ENCODE measurements at regions not wholly inside any gene's neighbourhood (a gene's known extent, or its start where the extent isn't known, plus 50 kb on each side); places are given as distances from the start of the nearest gene placed in this dataset.

DNA sequence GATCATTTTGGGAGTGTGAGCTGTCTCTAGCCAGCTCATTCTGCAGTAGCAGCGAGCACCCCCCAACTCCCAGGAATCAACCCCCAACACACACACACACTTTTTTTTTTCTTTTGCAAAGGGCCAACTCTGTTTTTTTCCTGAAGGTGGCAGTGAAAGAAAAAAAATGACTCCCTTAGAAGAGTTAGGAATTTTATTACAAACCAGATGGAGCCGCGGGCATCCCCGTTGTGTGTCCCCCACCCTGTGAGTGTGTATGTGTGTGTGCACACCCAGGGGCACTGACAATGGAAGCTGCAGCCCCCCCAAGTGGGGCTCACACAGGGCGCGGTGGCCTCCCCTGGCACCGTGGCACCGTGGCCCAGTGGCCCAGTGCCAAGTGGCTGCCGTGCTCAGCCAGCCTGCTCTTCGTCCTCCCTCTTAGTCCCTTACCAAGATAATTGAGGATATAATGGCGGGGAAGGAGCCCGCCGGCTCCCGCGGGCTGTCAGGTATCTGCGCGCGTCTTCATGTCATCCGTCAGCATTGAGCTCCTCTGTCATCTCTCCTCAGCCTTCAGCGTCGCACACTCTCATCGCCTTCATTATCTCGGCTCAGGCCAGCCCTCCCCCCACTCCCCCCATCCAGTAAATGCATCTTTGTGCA lies 314.1 kb downstream of the ZNF536 start:
- TF ChIP-seq GATA3 (IDR thresholded peaks at IDR 0.05; ENCODE audit: low read depth, low read length) (no peak), GATA2 (IDR thresholded peaks at IDR 0.05; ENCODE audit: low read depth, low read length) (no peak)
